CD4-positive, alpha-beta T cell (primary cell): ENCODE measurements at regions not wholly inside any gene's neighbourhood (a gene's known extent, or its start where the extent isn't known, plus 50 kb on each side); places are given as distances from the start of the nearest gene placed in this dataset.
"Not testable (repeated sequence)": the region's sequence is repeated elsewhere in the genome, so short reads cannot be mapped to it uniquely, and the experiment has no call there.

ENCODE experiments used
- ATAC-seq: fragments of 200-7000 bp; cut with Tn5 transposase; one replicate; pipeline ENCODE4 v1.10.0; 2022; ENCODE audit warnings: mild to moderate bottlenecking; ENCODE audit not compliant: poor library complexity
- CTCF ChIA-PET: fragments of 350-600 bp; sonication (Branson Sonifier 250); formaldehyde crosslinking; loops from one replicate; lab custom pipeline; 2021; ENCODE audit warnings: antibody characterized with exemption, inconsistent platforms; lab: Charles Lee
- POLR2A ChIA-PET: fragments of 350-600 bp; sonication (Branson Sonifier 250); formaldehyde crosslinking; loops from one replicate; lab custom pipeline; 2021; ENCODE audit warnings: antibody characterized with exemption, inconsistent platforms; lab: Charles Lee
- DNase-seq, 14 experiments: peaks; one replicate each; pipeline ENCODE4 v3.0.0-alpha.2; 2013 to 2020; ENCODE audit warnings: mixed read lengths in 2 of 14
- H3K27ac ChIP-seq, 2 donors: one replicate each; pipeline versions ENCODE4 v1.5.1 to v1.7.0; 2013; ENCODE audit warnings: low read length in 2 of 2, low read depth in 1 of 2, mild to moderate bottlenecking in 1 of 2
- H3K27me3 ChIP-seq, 2 experiments: 1 replicate in 1 of 2; 2 replicates in 1 of 2; pipeline versions ENCODE4 v1.6.1 to v1.7.0; 2013; ENCODE audit warnings: low read length in 2 of 2, control low read depth in 1 of 2, mild to moderate bottlenecking in 1 of 2, moderate library complexity in 1 of 2; ENCODE audit not compliant: insufficient read depth in 2 of 2, control insufficient read depth in 1 of 2
- H3K36me3 ChIP-seq: one replicate; pipeline ENCODE4 v1.6.1; 2013; ENCODE audit warnings: low read length, control low read depth; ENCODE audit not compliant: insufficient read depth
- H3K4me1 ChIP-seq: one replicate; pipeline ENCODE4 v1.6.1; 2013; ENCODE audit warnings: low read length, control low read depth; ENCODE audit not compliant: insufficient read depth
- H3K4me3 ChIP-seq: one replicate; pipeline ENCODE4 v1.5.1; 2013; ENCODE audit warnings: mild to moderate bottlenecking, low read length, moderate library complexity
- H3K9me3 ChIP-seq, 2 experiments: 1 replicate in 1 of 2; 2 replicates in 1 of 2; pipeline versions ENCODE4 v1.6.1 to v1.7.0; 2013; ENCODE audit warnings: low read length in 2 of 2, mild to moderate bottlenecking in 2 of 2, control low read depth in 1 of 2, moderate library complexity in 1 of 2; ENCODE audit not compliant: control insufficient read depth in 1 of 2, insufficient read depth in 1 of 2
- H3K27ac Mint-ChIP-seq: one replicate; pipeline ENCODE4 v1.8.0; 2020; ENCODE audit warnings: mixed read lengths
- H3K27me3 Mint-ChIP-seq: one replicate; pipeline ENCODE4 v1.8.0; 2021; ENCODE audit warnings: mixed read lengths
- H3K36me3 Mint-ChIP-seq: one replicate; pipeline ENCODE4 v1.8.0; 2021; ENCODE audit warnings: low read depth, mixed read lengths
- H3K4me1 Mint-ChIP-seq: one replicate; pipeline ENCODE4 v1.8.0; 2021; ENCODE audit warnings: low read depth, mixed read lengths
- H3K4me3 Mint-ChIP-seq: one replicate; pipeline ENCODE4 v1.8.0; 2020; ENCODE audit warnings: mild to moderate bottlenecking, mixed read lengths
- H3K9me3 Mint-ChIP-seq: one replicate; pipeline ENCODE4 v1.8.0; 2020; ENCODE audit warnings: mixed read lengths
- intact Hi-C, 2 experiments: fragments of 100-400 bp; cut with DNase I in 1 of 2; cut with micrococcal nuclease in 1 of 2; formaldehyde crosslinking; loops; one replicate each; pipeline versions ENCODE4 v1.15.1 to v1.9.0; 2023 to 2025; cut with DNase I, micrococcal nuclease
- TF ChIP-seq, protein P1 (sequence below): fragments of 200-600 bp; IDR thresholded peaks from one replicate; pipeline ENCODE4 v1.8.0; 2022; ENCODE audit warnings: antibody characterized with exemption, mild to moderate bottlenecking

DNA sequence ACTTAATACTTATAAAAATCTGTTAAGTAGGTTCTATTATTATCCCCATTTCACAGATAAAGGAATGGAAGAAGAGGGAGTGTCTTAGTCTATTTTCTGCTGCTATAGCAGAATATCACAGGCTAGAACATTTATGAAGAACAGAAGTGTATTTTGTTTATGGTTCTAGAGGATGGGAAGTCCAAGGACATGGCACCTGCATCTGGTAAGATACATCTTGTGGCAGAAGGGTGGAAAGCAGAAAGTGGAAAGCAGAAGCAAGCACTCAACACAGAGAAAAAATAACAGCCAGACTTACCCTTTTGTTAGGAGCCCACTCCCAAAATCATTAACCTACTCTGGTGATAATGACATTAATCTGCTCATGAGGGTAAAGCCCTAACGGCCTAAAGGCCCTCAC is 422.4 kb downstream of the NPIPA8 start:
- ChIA-PET POLR2A (no interaction called here), CTCF (no interaction called here)
- Mint-ChIP-seq H3K27ac (no peak overlapping the region), H3K4me1 (no peaks in the 10 kb centered on the region), H3K9me3 (peaks cover 9% of the 10 kb centered on the region), H3K36me3 (no peaks in the 10 kb centered on the region), H3K4me3 (no peak overlapping the region), H3K27me3 (peaks cover 18% of the 10 kb centered on the region)
- Histone ChIP-seq H3K27me3 (no peaks in the 10 kb centered on the region), H3K4me1 (no peaks in the 10 kb centered on the region), H3K36me3 (no peaks in the 10 kb centered on the region), H3K4me3 (no peak overlapping the region), H3K27ac (no peak overlapping the region), H3K9me3 (peaks cover 0 to 14% of the 10 kb centered on the region in 2 experiments)
- TF ChIP-seq, protein P1, sequence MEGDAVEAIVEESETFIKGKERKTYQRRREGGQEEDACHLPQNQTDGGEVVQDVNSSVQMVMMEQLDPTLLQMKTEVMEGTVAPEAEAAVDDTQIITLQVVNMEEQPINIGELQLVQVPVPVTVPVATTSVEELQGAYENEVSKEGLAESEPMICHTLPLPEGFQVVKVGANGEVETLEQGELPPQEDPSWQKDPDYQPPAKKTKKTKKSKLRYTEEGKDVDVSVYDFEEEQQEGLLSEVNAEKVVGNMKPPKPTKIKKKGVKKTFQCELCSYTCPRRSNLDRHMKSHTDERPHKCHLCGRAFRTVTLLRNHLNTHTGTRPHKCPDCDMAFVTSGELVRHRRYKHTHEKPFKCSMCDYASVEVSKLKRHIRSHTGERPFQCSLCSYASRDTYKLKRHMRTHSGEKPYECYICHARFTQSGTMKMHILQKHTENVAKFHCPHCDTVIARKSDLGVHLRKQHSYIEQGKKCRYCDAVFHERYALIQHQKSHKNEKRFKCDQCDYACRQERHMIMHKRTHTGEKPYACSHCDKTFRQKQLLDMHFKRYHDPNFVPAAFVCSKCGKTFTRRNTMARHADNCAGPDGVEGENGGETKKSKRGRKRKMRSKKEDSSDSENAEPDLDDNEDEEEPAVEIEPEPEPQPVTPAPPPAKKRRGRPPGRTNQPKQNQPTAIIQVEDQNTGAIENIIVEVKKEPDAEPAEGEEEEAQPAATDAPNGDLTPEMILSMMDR: no peak
- no peak for DNase-seq
- ATAC-seq: no peak
- intact Hi-C loops: no loop called here

DNA sequence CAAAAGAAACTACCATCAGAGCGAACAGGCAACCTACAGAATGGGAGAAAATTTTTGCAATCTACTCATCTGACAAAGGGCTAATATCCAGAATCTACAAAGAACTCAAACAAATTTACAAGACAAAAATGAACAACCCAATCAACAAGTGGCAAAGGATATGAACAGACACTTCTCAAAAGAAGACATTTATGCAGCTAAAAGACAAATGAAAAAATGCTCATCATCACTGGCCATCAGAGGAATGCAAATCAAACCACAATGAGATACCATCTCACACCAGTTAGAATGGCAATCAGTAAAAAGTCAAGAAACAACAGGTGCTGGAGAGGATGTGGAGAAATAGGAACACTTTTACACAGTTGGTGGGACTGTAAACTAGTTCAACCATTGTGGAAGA is 425.0 kb downstream of the NPIPA8 start:
- H3K4me1 ChIP-seq, H3K4me1 Mint-ChIP-seq, POLR2A ChIA-PET, DNase-seq, ATAC-seq, CTCF ChIA-PET, H3K27ac ChIP-seq, H3K36me3 ChIP-seq, H3K27me3 ChIP-seq, intact Hi-C loops, H3K4me3 ChIP-seq, H3K27ac Mint-ChIP-seq, H3K9me3 Mint-ChIP-seq, H3K27me3 Mint-ChIP-seq, H3K4me3 Mint-ChIP-seq, H3K36me3 Mint-ChIP-seq: not testable (repeated sequence)
- peaks cover 6 to 14% of the 10 kb centered on the region in 2 experiments for H3K9me3 ChIP-seq

DNA sequence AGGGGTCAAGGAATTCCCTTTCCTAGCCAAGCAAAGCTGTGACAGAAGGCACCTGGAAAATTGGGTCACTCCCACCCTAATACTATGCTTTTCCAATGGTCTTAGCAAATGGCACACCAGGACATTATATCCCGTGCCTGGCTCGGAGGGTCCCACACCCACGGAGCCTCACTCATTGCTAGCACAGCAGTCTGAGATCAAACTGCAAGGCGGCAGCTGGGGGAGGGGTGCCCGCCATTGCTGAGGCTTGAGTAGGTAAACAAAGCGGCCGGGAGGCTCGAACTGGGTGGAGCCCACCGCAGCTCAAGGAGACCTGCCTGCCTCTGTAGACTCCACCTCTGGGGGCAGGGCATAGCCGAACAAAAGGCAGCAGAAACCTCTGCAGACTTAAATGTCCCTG is 429.9 kb downstream of the NPIPA8 start:
- H3K36me3 ChIP-seq, H3K27ac ChIP-seq, H3K27me3 Mint-ChIP-seq, H3K9me3 Mint-ChIP-seq, ATAC-seq, H3K4me3 ChIP-seq, H3K36me3 Mint-ChIP-seq, DNase-seq, intact Hi-C loops, H3K4me1 ChIP-seq, POLR2A ChIA-PET, CTCF ChIA-PET, H3K27me3 ChIP-seq, H3K27ac Mint-ChIP-seq, H3K4me3 Mint-ChIP-seq, H3K4me1 Mint-ChIP-seq: not testable (repeated sequence)
- peaks cover 0 to 11% of the 10 kb centered on the region in 2 experiments for H3K9me3 ChIP-seq

DNA sequence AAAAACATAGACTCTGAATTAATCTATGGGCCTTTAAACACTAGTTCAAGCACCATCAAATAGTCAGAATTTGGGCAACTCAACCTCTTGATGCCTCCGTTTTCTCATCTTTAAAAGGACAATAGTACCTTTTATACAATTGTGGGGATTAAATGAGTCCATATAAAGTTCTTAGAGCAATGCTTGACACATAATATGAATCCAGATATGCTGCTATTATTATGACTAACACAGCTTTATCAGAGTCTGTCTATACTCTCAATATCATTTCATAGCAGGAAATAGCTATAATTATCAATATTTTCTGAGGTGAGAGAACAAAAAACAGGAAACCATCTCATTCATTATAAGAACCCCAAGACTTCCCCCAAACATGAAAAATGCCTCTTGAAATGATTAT is 430.5 kb upstream of the XYLT1 start:
- Mint-ChIP-seq H3K4me1 (no peaks in the 10 kb centered on the region), H3K9me3 (peaks cover 2% of the 10 kb centered on the region), H3K36me3 (no peaks in the 10 kb centered on the region), H3K4me3 (no peak overlapping the region), H3K27ac (no peak overlapping the region), H3K27me3 (peaks cover 18% of the 10 kb centered on the region)
- Histone ChIP-seq H3K27me3 (no peaks in the 10 kb centered on the region), H3K4me1 (no peaks in the 10 kb centered on the region), H3K36me3 (no peaks in the 10 kb centered on the region), H3K27ac (no peak overlapping the region), H3K9me3 (peaks cover 0 to 2% of the 10 kb centered on the region in 2 experiments), H3K4me3 (no peak overlapping the region)
- no peak for ATAC-seq
- ChIA-PET POLR2A (no interaction called here), CTCF (no interaction called here)
- no peak for DNase-seq
- TF ChIP-seq, protein P1: no peak
- intact Hi-C loops: no loop called here
